ENCODE measurements at regions not wholly inside any gene's neighbourhood (a gene's known extent, or its start where the extent isn't known, plus 50 kb on each side); places are given as distances from the start of the nearest gene placed in this dataset.
A peak's percentile ranks its signal among the peaks of the same experiment; 100 is the strongest.

- peak; percentile 79 for DNase-seq
- Mint-ChIP-seq H3K4me1 (peaks cover 63% of the 10 kb centered on the region), H3K4me3 (no peak overlapping the region), H3K27ac (peak overlapping the region; percentile 25), H3K9me3 (no peaks in the 10 kb centered on the region), H3K36me3 (ENCODE audit: low read depth) (no peaks in the 10 kb centered on the region), H3K27me3 (no peaks in the 10 kb centered on the region)
- CTCF ChIA-PET = interaction anchor here (0.7 to 1.9 kb wide), 11 partner anchors 8 to 121 kb away, joined by 3 to 7 read pairs (median 5); no protein-coding TSS in a partner anchor
- POLR2A ChIA-PET = interaction anchor here (1.0 to 1.2 kb wide), 2 partner anchors 15 to 27 kb away, joined by 3 to 4 read pairs; no protein-coding TSS in a partner anchor
These were observed 81.2 kb downstream of the IRF2BPL start for GRCh38 chr14:76947078-76947837.

- no peaks in the 10 kb centered on the region for H3K27me3 Mint-ChIP-seq
- no peaks in the 10 kb centered on the region for H3K36me3 Mint-ChIP-seq (ENCODE audit: low read depth)
- CTCF ChIA-PET = interaction anchor here (1.3 to 1.9 kb wide), 5 partner anchors 9 to 107 kb away, joined by 3 to 6 read pairs (median 5); no protein-coding TSS in a partner anchor
- POLR2A ChIA-PET = interaction anchor here (1.0 kb wide), 1 partner anchor 26 kb away, joined by 4 read pairs; no protein-coding TSS in a partner anchor
- no peaks in the 10 kb centered on the region for H3K9me3 Mint-ChIP-seq
- peak overlapping the region; percentile 54 for H3K27ac Mint-ChIP-seq
- no peak overlapping the region for H3K4me3 Mint-ChIP-seq
- H3K4me1 Mint-ChIP-seq = peaks cover 62% of the 10 kb centered on the region
- no peak for DNase-seq
These were observed 81.8 kb downstream of the IRF2BPL start for GRCh38 chr14:76946753-76947077.

GRCh38 chr14:76943072-76943471, 85.4 kb downstream of the IRF2BPL start:
- H3K4me1 Mint-ChIP-seq = peaks cover 35% of the 10 kb centered on the region
- ChIA-PET POLR2A (interaction anchor here (1.5 kb wide), 1 partner anchor 9 kb away, joined by 5 read pairs; no protein-coding TSS in a partner anchor), CTCF (interaction anchor here (0.7 to 2.4 kb wide), 8 partner anchors 11 to 127 kb away, joined by 3 to 12 read pairs (median 5); no protein-coding TSS in a partner anchor)
- peak overlapping the region; percentile 41 for H3K27ac Mint-ChIP-seq
- DNase-seq = no peak
- no peaks in the 10 kb centered on the region for H3K9me3 Mint-ChIP-seq
- H3K27me3 Mint-ChIP-seq = no peaks in the 10 kb centered on the region
- no peak overlapping the region for H3K4me3 Mint-ChIP-seq
- H3K36me3 Mint-ChIP-seq (ENCODE audit: low read depth) = no peaks in the 10 kb centered on the region

- Mint-ChIP-seq H3K4me1 (peaks cover 26% of the 10 kb centered on the region), H3K27ac (no peak overlapping the region), H3K27me3 (no peaks in the 10 kb centered on the region), H3K36me3 (ENCODE audit: low read depth) (no peaks in the 10 kb centered on the region), H3K4me3 (no peak overlapping the region), H3K9me3 (no peaks in the 10 kb centered on the region)
- POLR2A ChIA-PET = interaction anchor here (1.5 kb wide), 1 partner anchor 10 kb away, joined by 5 read pairs; no protein-coding TSS in a partner anchor
- CTCF ChIA-PET = interaction anchor here (0.5 to 2.4 kb wide), 11 partner anchors 8 to 268 kb away, joined by 3 to 12 read pairs (median 5); no protein-coding TSS in a partner anchor
- DNase-seq = no peak
These were observed 86.3 kb downstream of the IRF2BPL start for GRCh38 chr14:76941946-76942805.

- DNase-seq = no peak
- no peaks in the 10 kb centered on the region for H3K27me3 Mint-ChIP-seq
- no peaks in the 10 kb centered on the region for H3K9me3 Mint-ChIP-seq
- CTCF ChIA-PET = interaction anchor here (0.5 to 2.4 kb wide), 10 partner anchors 10 to 269 kb away, joined by 3 to 12 read pairs (median 5); no protein-coding TSS in a partner anchor
- peaks cover 20% of the 10 kb centered on the region for H3K4me1 Mint-ChIP-seq
- H3K4me3 Mint-ChIP-seq = no peak overlapping the region
- H3K36me3 Mint-ChIP-seq (ENCODE audit: low read depth) = no peaks in the 10 kb centered on the region
- POLR2A ChIA-PET = no interaction called here
- H3K27ac Mint-ChIP-seq = no peak overlapping the region
These were observed 87.0 kb downstream of the IRF2BPL start for GRCh38 chr14:76941544-76941943.

- Mint-ChIP-seq H3K27me3 (no peaks in the 10 kb centered on the region), H3K4me1 (peaks cover 18% of the 10 kb centered on the region), H3K9me3 (no peaks in the 10 kb centered on the region), H3K27ac (peak overlapping the region; percentile 46), H3K36me3 (ENCODE audit: low read depth) (no peaks in the 10 kb centered on the region), H3K4me3 (no peak overlapping the region)
- ChIA-PET CTCF (interaction anchor here (1.2 to 2.3 kb wide), 5 partner anchors 8 to 130 kb away, joined by 3 to 16 read pairs (median 5); no protein-coding TSS in a partner anchor), POLR2A (no interaction called here)
- DNase-seq = no peak
These were observed 88.3 kb downstream of the IRF2BPL start for GRCh38 chr14:76940021-76940760.

- H3K27ac Mint-ChIP-seq = no peak overlapping the region
- DNase-seq = no peak
- H3K4me1 Mint-ChIP-seq = peaks cover 21% of the 10 kb centered on the region
- ChIA-PET CTCF (interaction anchor here (1.3 to 2.3 kb wide), 4 partner anchors 9 to 131 kb away, joined by 4 to 16 read pairs (median 5); no protein-coding TSS in a partner anchor), POLR2A (no interaction called here)
- no peaks in the 10 kb centered on the region for H3K27me3 Mint-ChIP-seq
- no peak overlapping the region for H3K4me3 Mint-ChIP-seq
- no peaks in the 10 kb centered on the region for H3K36me3 Mint-ChIP-seq (ENCODE audit: low read depth)
- no peaks in the 10 kb centered on the region for H3K9me3 Mint-ChIP-seq
These were observed 89.3 kb downstream of the IRF2BPL start for GRCh38 chr14:76939015-76939742.

- no peaks in the 10 kb centered on the region for H3K9me3 Mint-ChIP-seq
- CTCF ChIA-PET = interaction anchor here (2.1 kb wide), 2 partner anchors 10 to 25 kb away, joined by 6 to 16 read pairs; no protein-coding TSS in a partner anchor
- peaks cover 25% of the 10 kb centered on the region for H3K4me1 Mint-ChIP-seq
- no peaks in the 10 kb centered on the region for H3K27me3 Mint-ChIP-seq
- POLR2A ChIA-PET = no interaction called here
- no peak overlapping the region for H3K27ac Mint-ChIP-seq
- no peak for DNase-seq
- H3K4me3 Mint-ChIP-seq = no peak overlapping the region
- H3K36me3 Mint-ChIP-seq (ENCODE audit: low read depth) = no peaks in the 10 kb centered on the region
These were observed 90.4 kb downstream of the IRF2BPL start for GRCh38 chr14:76938092-76938500.

- no peaks in the 10 kb centered on the region for H3K36me3 Mint-ChIP-seq (ENCODE audit: low read depth)
- no peaks in the 10 kb centered on the region for H3K27me3 Mint-ChIP-seq
These were observed 91.1 kb downstream of the IRF2BPL start for GRCh38 chr14:76937181-76938091.

GRCh38 chr14:76936483-76936882, 92.0 kb downstream of the IRF2BPL start:
- Mint-ChIP-seq H3K4me3 (no peak overlapping the region), H3K27me3 (no peaks in the 10 kb centered on the region), H3K4me1 (peaks cover 25% of the 10 kb centered on the region), H3K36me3 (ENCODE audit: low read depth) (no peaks in the 10 kb centered on the region), H3K9me3 (no peaks in the 10 kb centered on the region), H3K27ac (peak overlapping the region; percentile 50)
- ChIA-PET POLR2A (interaction anchor here (0.5 kb wide), 1 partner anchor 88 kb away, joined by 4 read pairs; no protein-coding TSS in a partner anchor), CTCF (interaction anchor here (0.9 to 2.9 kb wide), 6 partner anchors 11 to 61 kb away, joined by 3 to 9 read pairs (median 3); no protein-coding TSS in a partner anchor)
- no peak for DNase-seq

More at GRCh38 chr14:76937181-76938091, 91.1 kb downstream of the IRF2BPL start:
- POLR2A ChIA-PET = no interaction called here
- CTCF ChIA-PET = interaction anchor here (0.9 to 2.9 kb wide), 7 partner anchors 10 to 75 kb away, joined by 3 to 9 read pairs (median 3); no protein-coding TSS in a partner anchor
- Mint-ChIP-seq H3K27ac (no peak overlapping the region), H3K9me3 (no peaks in the 10 kb centered on the region), H3K4me1 (peaks cover 22% of the 10 kb centered on the region), H3K4me3 (no peak overlapping the region)
- DNase-seq = no peak

GRCh38 chr14:76933515-76933914, 95.0 kb downstream of the IRF2BPL start:
- H3K27me3 Mint-ChIP-seq = no peaks in the 10 kb centered on the region
- ChIA-PET POLR2A (no interaction called here), CTCF (interaction anchor here (0.7 to 1.8 kb wide), 5 partner anchors 9 to 771 kb away, joined by 3 to 4 read pairs (median 3); no protein-coding TSS in a partner anchor)
- H3K9me3 Mint-ChIP-seq = no peaks in the 10 kb centered on the region
- H3K36me3 Mint-ChIP-seq (ENCODE audit: low read depth) = no peaks in the 10 kb centered on the region
- H3K27ac Mint-ChIP-seq = peak overlapping the region; percentile 46
- H3K4me1 Mint-ChIP-seq = peaks cover 53% of the 10 kb centered on the region
- no peak for DNase-seq
- H3K4me3 Mint-ChIP-seq = no peak overlapping the region
